ENCODE measurements at regions not wholly inside any gene's neighbourhood (a gene's known extent, or its start where the extent isn't known, plus 50 kb on each side); places are given as distances from the start of the nearest gene placed in this dataset.
A peak's percentile ranks its signal among the peaks of the same experiment; 100 is the strongest.

- DNase-seq (ENCODE audit: missing footprints): no peak
These were observed 295.7 kb upstream of the RTL1 start for GRCh38 chr14:101199028-101199770.

GRCh38 chr14:101200008-101200649 lies 296.6 kb upstream of the RTL1 start:
- DNase-seq (ENCODE audit: missing footprints): no peak

More at GRCh38 chr14:101199028-101199770, 295.7 kb upstream of the RTL1 start:
- ATAC-seq: no peak
- intact Hi-C loops (cut with DNase I): no loop called here

GRCh38 chr14:101200650-101201516 lies 297.4 kb upstream of the RTL1 start:
- intact Hi-C loops (cut with DNase I): no loop called here
- DNase-seq (ENCODE audit: missing footprints): no peak
- no peak for ATAC-seq

More at GRCh38 chr14:101200008-101200649, 296.6 kb upstream of the RTL1 start:
- intact Hi-C loops (cut with DNase I): no loop called here
- no peak for ATAC-seq

GRCh38 chr14:101201535-101202151 lies 298.1 kb upstream of the RTL1 start:
- DNase-seq (ENCODE audit: missing footprints) (no peak), ATAC-seq (no peak)
- intact Hi-C loops (cut with DNase I): no loop called here

- DNase-seq (ENCODE audit: missing footprints) (no peak), ATAC-seq (no peak)
- intact Hi-C loops (cut with DNase I): no loop called here
These were observed 299.3 kb upstream of the RTL1 start for GRCh38 chr14:101202627-101203404.

- intact Hi-C loops (cut with DNase I): no loop called here
- DNase-seq (ENCODE audit: missing footprints) (no peak), ATAC-seq (no peak)
These were observed 303.0 kb upstream of the RTL1 start for GRCh38 chr14:101206556-101206955.

DNA sequence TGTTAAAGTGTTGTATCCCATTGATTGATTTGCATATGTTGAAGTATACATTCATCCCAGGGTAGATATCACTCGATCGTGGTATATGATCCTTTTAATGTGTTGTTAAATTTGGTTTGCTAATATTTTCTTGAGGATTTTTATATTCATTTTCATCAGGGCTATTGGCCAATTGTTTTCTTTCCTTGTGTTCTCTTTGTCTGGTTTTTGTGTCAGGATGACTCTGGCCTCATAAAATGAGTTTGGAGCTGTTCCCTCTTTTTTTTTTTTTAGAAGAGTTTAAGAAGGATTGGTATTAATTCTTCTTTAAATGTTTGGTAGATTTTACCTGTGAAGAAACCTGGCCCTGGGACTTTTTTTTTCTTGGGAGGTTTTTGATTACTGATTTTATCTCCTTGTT lies 303.5 kb upstream of the RTL1 start:
- DNase-seq (ENCODE audit: missing footprints): no peak
- no peak for ATAC-seq
- intact Hi-C loops (cut with DNase I): no loop called here

DNA sequence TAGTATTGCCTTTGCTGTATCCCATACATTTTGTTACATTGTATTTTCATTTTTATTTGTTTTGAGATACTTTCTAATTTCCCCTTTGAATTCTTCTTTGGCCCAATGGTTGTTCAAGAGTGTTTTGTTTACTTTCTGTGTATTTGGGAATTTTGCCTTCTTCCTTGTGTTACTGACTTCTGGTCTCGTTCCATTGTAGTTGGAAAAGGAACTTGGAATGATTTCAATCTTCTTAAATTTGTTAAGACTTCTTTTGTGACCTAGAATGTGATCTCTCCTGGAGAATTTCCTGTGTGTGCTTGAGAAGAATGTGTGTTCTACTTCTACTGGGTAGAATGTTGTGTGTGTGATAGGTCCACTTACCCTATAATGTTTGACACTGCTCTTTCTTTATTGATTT lies 304.4 kb upstream of the RTL1 start:
- no peak for ATAC-seq
- intact Hi-C loops (cut with DNase I): no loop called here
- no peak for DNase-seq (ENCODE audit: missing footprints)

DNA sequence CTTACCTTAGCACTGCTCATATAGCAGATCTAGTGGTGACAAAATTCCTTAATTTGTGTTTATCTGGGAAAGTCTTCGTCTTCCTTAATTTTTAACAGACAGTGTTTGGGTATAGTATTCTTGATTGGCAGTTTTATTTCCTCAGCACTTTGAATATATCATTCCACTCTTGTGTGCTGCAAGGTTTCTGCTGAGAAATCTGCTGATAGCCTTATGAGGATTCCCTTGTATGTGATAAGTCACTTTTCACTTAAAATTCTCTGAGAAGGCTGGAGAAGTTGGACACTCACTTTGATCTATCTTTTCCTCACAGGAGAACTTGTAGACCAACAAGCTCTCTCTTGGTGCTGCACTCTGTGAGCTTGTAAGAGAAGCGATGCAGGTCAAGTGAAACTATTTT lies 306.1 kb upstream of the RTL1 start:
- no peak for DNase-seq (ENCODE audit: missing footprints)
- intact Hi-C loops (cut with DNase I): no loop called here

GRCh38 chr14:101215266-101215665 lies 311.7 kb upstream of the RTL1 start:
- ATAC-seq: no peak
- DNase-seq (ENCODE audit: missing footprints): no peak
- intact Hi-C loops (cut with DNase I): no loop called here

More for the DNA sequence above, 306.1 kb upstream of the RTL1 start:
- ATAC-seq: no peak

GRCh38 chr14:101215927-101216326 lies 312.4 kb upstream of the RTL1 start:
- ATAC-seq: no peak
- intact Hi-C loops (cut with DNase I): no loop called here
- no peak for DNase-seq (ENCODE audit: missing footprints)

GRCh38 chr14:101216366-101217079 lies 313.0 kb upstream of the RTL1 start:
- ATAC-seq (no peak), DNase-seq (ENCODE audit: missing footprints) (no peak)
- intact Hi-C loops (cut with DNase I): no loop called here

DNA sequence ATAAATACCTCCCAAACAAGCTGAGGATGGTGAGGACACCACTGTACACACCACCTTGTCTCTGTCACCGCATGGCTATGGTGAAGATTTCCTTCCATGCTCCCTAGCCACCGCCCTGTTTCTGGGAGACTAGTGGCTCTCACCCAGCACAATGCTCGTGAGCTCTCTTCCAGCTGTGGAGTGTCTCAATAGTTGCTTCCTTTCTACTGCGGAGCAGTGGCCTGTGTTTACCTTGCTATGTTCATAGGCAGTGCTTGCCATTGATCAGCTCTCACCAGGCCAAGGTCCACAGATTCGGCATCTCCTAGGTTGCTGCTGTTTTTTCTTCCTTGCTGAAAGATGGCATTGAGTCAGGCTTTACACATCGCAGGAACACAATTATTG lies 313.6 kb upstream of the RTL1 start:
- intact Hi-C loops (cut with DNase I): no loop called here
- ATAC-seq (peak; percentile 44), DNase-seq (ENCODE audit: missing footprints) (no peak)

DNA sequence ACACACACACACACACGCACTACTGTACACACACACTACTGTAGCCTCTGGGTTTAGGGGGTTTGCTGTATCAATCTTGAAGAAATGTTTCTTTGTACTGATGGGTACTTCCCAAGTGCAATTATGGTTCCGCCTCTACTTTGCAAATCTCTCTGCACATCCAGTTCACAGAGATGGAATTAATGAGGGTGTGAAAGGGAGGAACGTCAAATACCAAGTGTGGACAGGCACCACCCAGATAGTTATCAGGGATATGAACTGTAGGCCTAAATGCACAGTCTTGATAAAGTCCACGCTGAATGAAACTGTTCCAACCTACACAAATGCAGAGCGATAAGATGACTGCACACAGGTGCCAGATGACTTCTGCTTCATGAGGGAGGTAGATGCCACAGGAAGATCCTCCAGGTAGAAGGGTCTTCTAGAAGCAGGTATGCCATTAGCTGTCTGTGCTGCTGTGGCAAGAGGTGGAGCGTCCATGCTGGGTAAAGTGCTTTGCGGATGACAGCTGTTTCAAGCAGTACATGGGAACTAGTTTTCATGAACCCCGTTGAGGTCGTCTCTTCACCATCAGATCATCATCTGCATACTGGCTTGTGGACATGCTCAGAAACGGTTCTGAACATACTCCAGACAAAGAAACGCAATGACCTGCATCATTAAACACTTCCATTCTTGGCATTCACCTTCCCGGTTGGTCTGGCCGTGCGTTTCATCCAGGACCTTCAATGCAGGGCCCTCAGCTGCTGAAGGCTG lies 314.3 kb upstream of the RTL1 start:
- ATAC-seq (no peak), DNase-seq (ENCODE audit: missing footprints) (no peak)
- intact Hi-C loops (cut with DNase I): no loop called here

DNA sequence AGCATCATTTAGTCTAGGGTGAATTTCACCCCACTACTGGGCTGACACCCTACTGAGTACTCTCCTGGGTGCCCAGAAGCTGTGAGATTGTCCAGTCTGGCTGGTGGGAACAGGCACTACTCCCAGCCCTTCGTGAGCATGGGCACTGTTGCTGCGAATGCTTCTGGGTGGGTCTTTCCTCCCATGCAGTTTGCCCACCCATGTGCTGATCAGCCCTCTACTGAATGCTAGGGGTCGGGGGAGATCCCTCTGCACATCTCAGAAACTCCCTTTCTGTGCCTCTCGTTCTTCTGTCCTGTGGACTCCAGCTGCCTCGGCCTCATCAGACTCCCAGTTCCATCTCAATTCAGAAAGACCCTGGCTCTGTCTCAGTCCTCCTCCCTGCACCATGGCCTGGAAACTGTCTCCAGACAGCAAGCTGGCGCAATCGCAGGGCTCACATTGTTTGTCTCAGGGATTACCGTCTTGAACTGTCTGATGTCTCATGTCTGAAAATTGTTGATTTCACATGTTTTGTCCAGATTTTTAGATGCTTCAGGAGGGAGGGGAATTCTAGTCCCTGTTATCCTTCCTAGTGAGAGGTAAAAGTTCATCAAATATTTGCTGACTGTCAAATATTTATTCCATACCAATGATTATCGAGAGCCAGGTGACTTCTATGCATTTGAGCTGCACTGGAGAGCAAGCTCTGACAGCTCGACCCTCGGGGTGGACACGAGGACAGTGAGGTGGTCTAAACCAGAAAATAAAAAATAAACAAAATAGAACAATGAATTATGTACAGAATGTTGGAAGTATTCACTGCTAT lies 316.6 kb upstream of the RTL1 start:
- ATAC-seq (no peak), DNase-seq (ENCODE audit: missing footprints) (no peak)
- intact Hi-C loops (cut with DNase I): no loop called here

DNA sequence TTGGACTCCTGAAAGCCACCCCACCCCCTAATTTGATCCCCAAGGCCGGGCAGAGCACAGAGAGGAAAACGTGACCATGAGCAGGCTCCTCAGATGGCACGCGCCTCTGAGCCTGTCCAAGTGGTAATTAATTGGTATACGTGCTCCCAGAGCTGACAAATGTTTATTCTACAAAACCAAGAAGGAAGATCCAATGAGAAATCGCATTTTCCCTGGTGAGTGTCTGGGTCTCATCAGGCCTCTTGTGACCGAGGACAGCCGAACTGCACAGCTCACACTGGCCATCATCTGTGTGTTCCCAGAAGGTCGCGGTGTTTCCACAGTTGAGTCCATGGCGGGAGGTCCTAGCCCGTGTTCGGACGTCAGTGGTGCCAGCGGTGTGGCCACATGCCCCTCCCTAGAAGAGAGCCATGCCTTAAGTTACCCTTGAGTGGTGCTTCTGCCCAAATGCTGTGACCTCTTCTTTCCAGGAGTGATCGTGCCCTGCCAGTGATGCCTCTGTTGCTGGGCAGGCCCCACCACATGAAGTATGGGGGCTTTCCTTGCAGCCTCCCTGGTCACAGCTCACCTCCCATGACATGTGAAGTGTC lies 317.5 kb upstream of the RTL1 start:
- no peak for DNase-seq (ENCODE audit: missing footprints)
- ATAC-seq: no peak
- intact Hi-C loops (cut with DNase I): no loop called here

Data from Right ventricle myocardium inferior (tissue), 1 donor.